SK-N-SH treated with all-trans-retinoic acid at 6 μM for 48 hours (cell line): ENCODE measurements at regions not wholly inside any gene's neighbourhood (a gene's known extent, or its start where the extent isn't known, plus 50 kb on each side); places are given as distances from the start of the nearest gene placed in this dataset.

Experiments used
- ATAC-seq: fragments of 200-7000 bp; cut with Tn5 transposase; 3 replicates; pipeline ENCODE4 v1.9.1; 2020; ENCODE audit warnings: mild to moderate bottlenecking, moderate library complexity
- ARNTL ChIP-seq: fragments of 450-650 bp; formaldehyde crosslinking; IDR thresholded peaks from 2 replicates; pipeline ENCODE4 v1.5.0; 2020; ENCODE audit warnings: low read depth, mild to moderate bottlenecking, moderate library complexity, borderline replicate concordance
- BACH2 ChIP-seq: fragments of 250-450 bp; sonication (Bioruptor Pico); IDR thresholded peaks from 2 replicates; pipeline ENCODE4 v1.9.0; 2021; ENCODE audit warnings: mild to moderate bottlenecking, borderline replicate concordance
- CREB5 ChIP-seq: fragments of 250-450 bp; sonication (Bioruptor Pico); IDR thresholded peaks from 2 replicates; pipeline ENCODE4 v1.5.1; 2020; ENCODE audit warnings: low read depth, mild to moderate bottlenecking, moderate library complexity
- CSDC2 ChIP-seq: fragments of 250-450 bp; sonication (Bioruptor Pico); IDR thresholded peaks from 2 replicates; pipeline ENCODE4 v1.5.0; 2020; ENCODE audit warnings: mild to moderate bottlenecking, moderate library complexity
- CSRNP3 ChIP-seq: fragments of 250-450 bp; sonication (Bioruptor Pico); IDR thresholded peaks from 2 replicates; pipeline ENCODE4 v1.5.1; 2021; ENCODE audit warnings: mild to moderate bottlenecking, moderate library complexity
- ESRRG ChIP-seq: fragments of 250-450 bp; sonication (Bioruptor Pico); IDR thresholded peaks from 2 replicates; pipeline ENCODE4 v1.6.1; 2021; ENCODE audit warnings: mild to moderate bottlenecking
- GLIS3 ChIP-seq: fragments of 250-450 bp; sonication (Bioruptor Pico); IDR thresholded peaks from 2 replicates; pipeline ENCODE4 v1.5.0; 2020; ENCODE audit warnings: mild to moderate bottlenecking, moderate library complexity
- ISL1 ChIP-seq: fragments of 250-450 bp; sonication (Bioruptor Pico); IDR thresholded peaks from 2 replicates; pipeline ENCODE4 v2.1.2; 2022; ENCODE audit warnings: mild to moderate bottlenecking, moderate library complexity
- OSR1 ChIP-seq: fragments of 250-450 bp; sonication (Bioruptor Pico); IDR thresholded peaks from 2 replicates; pipeline ENCODE4 v1.8.0; 2022; ENCODE audit warnings: moderate library complexity, mild to moderate bottlenecking, inconsistent platforms
- PATZ1 ChIP-seq: fragments of 250-450 bp; sonication (Bioruptor Pico); IDR thresholded peaks from 2 replicates; pipeline ENCODE4 v1.8.0; 2020; ENCODE audit warnings: mild to moderate bottlenecking, moderate library complexity, borderline replicate concordance
- POU6F1 ChIP-seq: fragments of 250-450 bp; sonication (Bioruptor Pico); IDR thresholded peaks from 2 replicates; pipeline ENCODE4 v1.8.0; 2021; ENCODE audit warnings: low read depth, mild to moderate bottlenecking, moderate library complexity, borderline replicate concordance
- PPARA ChIP-seq: fragments of 250-450 bp; sonication (Bioruptor Pico); IDR thresholded peaks from 2 replicates; pipeline ENCODE4 v1.5.0; 2020; ENCODE audit warnings: mild to moderate bottlenecking, borderline replicate concordance
- RARB ChIP-seq: fragments of 250-450 bp; sonication (Bioruptor Pico); IDR thresholded peaks from 2 replicates; pipeline ENCODE4 v1.8.0; 2021; ENCODE audit warnings: mild to moderate bottlenecking, moderate library complexity
- SNAI2 ChIP-seq: fragments of 250-450 bp; sonication (Bioruptor Pico); IDR thresholded peaks from 2 replicates; pipeline ENCODE4 v1.5.0; 2020; ENCODE audit warnings: mild to moderate bottlenecking, moderate library complexity
- TCF4 ChIP-seq: fragments of 250-450 bp; sonication (Bioruptor Pico); IDR thresholded peaks from 2 replicates; pipeline ENCODE4 v1.8.0; 2021; ENCODE audit warnings: mild to moderate bottlenecking, moderate library complexity, borderline replicate concordance
- TOX ChIP-seq: fragments of 250-450 bp; sonication (Bioruptor Pico); IDR thresholded peaks from 2 replicates; pipeline ENCODE4 v1.8.0; 2021; ENCODE audit warnings: mild to moderate bottlenecking, moderate library complexity, borderline replicate concordance
- TSHZ2 ChIP-seq: fragments of 250-450 bp; sonication (Bioruptor Pico); IDR thresholded peaks from 2 replicates; pipeline ENCODE4 v1.5.0; 2020; ENCODE audit warnings: mild to moderate bottlenecking, moderate library complexity
- ZC3H10 ChIP-seq: fragments of 250-450 bp; sonication (Bioruptor Pico); IDR thresholded peaks from 2 replicates; pipeline ENCODE4 v1.5.1; 2021; ENCODE audit warnings: mild to moderate bottlenecking, moderate library complexity
- ZFP30 ChIP-seq: fragments of 450-650 bp; formaldehyde crosslinking; IDR thresholded peaks from 2 replicates; pipeline ENCODE4 v1.5.0; 2022; ENCODE audit warnings: mild to moderate bottlenecking, moderate library complexity
- ZNF70 ChIP-seq: fragments of 450-650 bp; formaldehyde crosslinking; IDR thresholded peaks from 2 replicates; pipeline ENCODE4 v1.5.0; 2020; ENCODE audit warnings: mild to moderate bottlenecking, moderate library complexity
- ZNF8 ChIP-seq: fragments of 450-650 bp; formaldehyde crosslinking; IDR thresholded peaks from 2 replicates; pipeline ENCODE4 v1.5.0; 2020; ENCODE audit warnings: mild to moderate bottlenecking, moderate library complexity

GRCh38 chr12:87930033-87930432 lies 99.2 kb downstream of the C12orf50 start:
- ATAC-seq = peak; percentile 97

GRCh38 chr12:87929346-87929745 lies 99.9 kb downstream of the C12orf50 start:
- ATAC-seq = no peak
- TF ChIP-seq PATZ1 (CRISPR knock-in tag) (no peak), ZNF70 (CRISPR knock-in tag) (no peak), ISL1 (no peak), SNAI2 (CRISPR knock-in tag) (no peak), TSHZ2 (no peak)

More at GRCh38 chr12:87930033-87930432, 99.2 kb downstream of the C12orf50 start:
- peak; percentile 63 for TF ChIP-seq ISL1
- TF ChIP-seq ZNF70 (CRISPR knock-in tag) = no peak

GRCh38 chr12:87928031-87928430 lies 101.2 kb downstream of the C12orf50 start:
- TF ChIP-seq CSRNP3 = no peak
- TF ChIP-seq ZNF70 (CRISPR knock-in tag) = no peak
- TF ChIP-seq ZC3H10 (CRISPR knock-in tag) = no peak
- TF ChIP-seq, all 23 proteins: peak for 0
- no peak for ATAC-seq

- TF ChIP-seq ZNF70 (CRISPR knock-in tag) = no peak
- no peak for TF ChIP-seq TCF4 (CRISPR knock-in tag)
- TF ChIP-seq CSDC2 = no peak
- no peak for TF ChIP-seq RARB
- no peak for TF ChIP-seq OSR1
- TF ChIP-seq ZNF8 (CRISPR knock-in tag) = no peak
- no peak for TF ChIP-seq GLIS3 (CRISPR knock-in tag)
- TF ChIP-seq TOX (CRISPR knock-in tag) = no peak
- no peak for TF ChIP-seq ARNTL (CRISPR knock-in tag)
- TF ChIP-seq PATZ1 (CRISPR knock-in tag) = no peak
- no peak for TF ChIP-seq ZC3H10 (CRISPR knock-in tag)
- no peak for TF ChIP-seq ESRRG
- no peak for TF ChIP-seq BACH2
- TF ChIP-seq POU6F1 = no peak
- no peak for TF ChIP-seq PPARA (CRISPR knock-in tag)
- TF ChIP-seq ZFP30 (CRISPR knock-in tag) = no peak
- no peak for TF ChIP-seq CREB5 (CRISPR knock-in tag)
- TF ChIP-seq SNAI2 (CRISPR knock-in tag) = no peak
- TF ChIP-seq CSRNP3 = no peak
- ATAC-seq = no peak
Observed at GRCh38 chr12:87925021-87925420, 104.2 kb downstream of the C12orf50 start.
